ENCODE measurements at regions not wholly inside any gene's neighbourhood (a gene's known extent, or its start where the extent isn't known, plus 50 kb on each side); places are given as distances from the start of the nearest gene placed in this dataset.

- H3K27me3 ChIP-seq (ENCODE audit: control insufficient read depth, insufficient read depth, low read length) = no peaks in the 10 kb centered on the region
- no peaks in the 10 kb centered on the region for H3K4me1 ChIP-seq (ENCODE audit: control insufficient read depth, insufficient read depth, low read length)
- no peak overlapping the region for H3K9ac ChIP-seq (ENCODE audit: low read length)
- no peak overlapping the region for H3K4me3 ChIP-seq (ENCODE audit: low read length)
- H3K36me3 ChIP-seq (ENCODE audit: control insufficient read depth, insufficient read depth, low read length) = no peaks in the 10 kb centered on the region
- no peak overlapping the region for H3K27ac ChIP-seq (ENCODE audit: low read depth, low read length)
These were observed 449.8 kb upstream of the NWD2 start for GRCh38 chr4:36794716-36795115.

GRCh38 chr4:36812149-36812548 lies 432.4 kb upstream of the NWD2 start:
- Histone ChIP-seq H3K27me3 (ENCODE audit: control insufficient read depth, insufficient read depth, low read length) (no peaks in the 10 kb centered on the region), H3K4me1 (ENCODE audit: control insufficient read depth, insufficient read depth, low read length) (no peaks in the 10 kb centered on the region), H3K27ac (ENCODE audit: low read depth, low read length) (no peak overlapping the region), H3K9ac (ENCODE audit: low read length) (no peak overlapping the region), H3K36me3 (ENCODE audit: control insufficient read depth, insufficient read depth, low read length) (no peaks in the 10 kb centered on the region), H3K4me3 (ENCODE audit: low read length) (no peak overlapping the region)

DNA sequence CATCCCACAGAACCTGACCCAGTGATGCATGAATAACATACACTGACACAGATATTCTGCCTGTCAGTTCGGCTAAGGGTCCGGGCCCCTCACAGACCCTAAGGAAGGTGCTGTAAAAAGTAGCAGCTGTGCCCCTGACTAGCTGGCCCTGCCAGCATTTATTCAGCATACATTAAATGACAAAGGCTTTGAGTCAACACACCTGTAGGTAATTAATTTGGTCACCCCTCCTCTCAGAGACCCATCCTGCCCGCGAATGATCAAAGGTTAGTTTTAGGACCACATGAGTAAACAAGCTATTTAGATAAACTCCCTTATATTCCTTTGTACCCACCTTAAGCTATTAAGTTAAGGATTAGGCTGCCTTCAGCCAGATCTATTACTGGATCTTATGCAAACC lies 429.0 kb upstream of the NWD2 start:
- no peaks in the 10 kb centered on the region for H3K36me3 ChIP-seq (ENCODE audit: control insufficient read depth, insufficient read depth, low read length)
- no peak overlapping the region for H3K9ac ChIP-seq (ENCODE audit: low read length)
- no peaks in the 10 kb centered on the region for H3K4me1 ChIP-seq (ENCODE audit: control insufficient read depth, insufficient read depth, low read length)
- no peak overlapping the region for H3K4me3 ChIP-seq (ENCODE audit: low read length)
- no peak overlapping the region for H3K27ac ChIP-seq (ENCODE audit: low read depth, low read length)
- H3K27me3 ChIP-seq (ENCODE audit: control insufficient read depth, insufficient read depth, low read length) = no peaks in the 10 kb centered on the region

GRCh38 chr4:36823199-36823967 lies 421.2 kb upstream of the NWD2 start:
- H3K36me3 ChIP-seq (ENCODE audit: control insufficient read depth, insufficient read depth, low read length) = no peaks in the 10 kb centered on the region
- no peak overlapping the region for H3K27ac ChIP-seq (ENCODE audit: low read depth, low read length)
- H3K4me1 ChIP-seq (ENCODE audit: control insufficient read depth, insufficient read depth, low read length) = no peaks in the 10 kb centered on the region
- no peak overlapping the region for H3K9ac ChIP-seq (ENCODE audit: low read length)
- H3K27me3 ChIP-seq (ENCODE audit: control insufficient read depth, insufficient read depth, low read length) = no peaks in the 10 kb centered on the region
- no peak overlapping the region for H3K4me3 ChIP-seq (ENCODE audit: low read length)

DNA sequence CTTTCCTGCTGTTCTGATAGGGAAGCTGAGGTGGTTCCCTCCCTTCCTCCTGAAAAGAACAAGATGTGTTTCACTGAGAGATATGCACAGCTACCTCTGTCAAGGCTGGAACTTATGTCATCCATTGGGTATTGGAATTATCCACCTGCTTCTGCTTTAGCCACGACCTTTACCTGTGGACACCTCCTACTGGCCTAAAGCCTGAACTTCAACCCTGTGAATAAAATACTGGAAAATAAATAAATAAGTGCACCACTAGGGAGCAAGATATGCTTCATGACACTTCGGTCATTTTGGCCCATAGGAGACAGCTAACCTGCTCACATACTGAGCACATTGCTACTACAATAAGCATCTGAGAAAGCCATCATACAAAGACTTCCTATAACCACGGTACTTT lies 419.9 kb upstream of the NWD2 start:
- no peak overlapping the region for H3K4me3 ChIP-seq (ENCODE audit: low read length)
- H3K27ac ChIP-seq (ENCODE audit: low read depth, low read length) = no peak overlapping the region
- H3K9ac ChIP-seq (ENCODE audit: low read length) = no peak overlapping the region
- no peaks in the 10 kb centered on the region for H3K36me3 ChIP-seq (ENCODE audit: control insufficient read depth, insufficient read depth, low read length)
- H3K27me3 ChIP-seq (ENCODE audit: control insufficient read depth, insufficient read depth, low read length) = no peaks in the 10 kb centered on the region
- H3K4me1 ChIP-seq (ENCODE audit: control insufficient read depth, insufficient read depth, low read length) = no peaks in the 10 kb centered on the region

DNA sequence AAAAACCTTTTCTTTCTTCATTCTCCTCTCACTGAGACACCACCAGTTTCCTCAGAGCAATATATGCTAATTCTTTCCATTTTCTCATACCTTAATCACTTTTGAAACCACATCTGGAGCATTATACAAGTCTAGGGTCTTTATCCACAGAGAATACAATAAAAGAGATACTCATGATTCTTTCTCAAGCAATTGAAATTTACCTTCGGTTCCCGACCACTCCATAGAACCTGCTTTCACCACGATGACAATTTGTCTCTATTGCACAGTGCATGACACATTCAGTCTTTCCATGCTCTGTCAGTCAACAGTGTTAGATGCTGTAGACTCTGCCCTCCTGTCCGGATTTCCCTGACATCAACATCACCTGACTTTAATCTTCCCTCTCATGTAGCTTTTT lies 409.3 kb upstream of the NWD2 start:
- Histone ChIP-seq H3K4me1 (ENCODE audit: control insufficient read depth, insufficient read depth, low read length) (no peaks in the 10 kb centered on the region), H3K27me3 (ENCODE audit: control insufficient read depth, insufficient read depth, low read length) (no peaks in the 10 kb centered on the region), H3K36me3 (ENCODE audit: control insufficient read depth, insufficient read depth, low read length) (no peaks in the 10 kb centered on the region), H3K9ac (ENCODE audit: low read length) (no peak overlapping the region), H3K4me3 (ENCODE audit: low read length) (no peak overlapping the region), H3K27ac (ENCODE audit: low read depth, low read length) (no peak overlapping the region)

DNA sequence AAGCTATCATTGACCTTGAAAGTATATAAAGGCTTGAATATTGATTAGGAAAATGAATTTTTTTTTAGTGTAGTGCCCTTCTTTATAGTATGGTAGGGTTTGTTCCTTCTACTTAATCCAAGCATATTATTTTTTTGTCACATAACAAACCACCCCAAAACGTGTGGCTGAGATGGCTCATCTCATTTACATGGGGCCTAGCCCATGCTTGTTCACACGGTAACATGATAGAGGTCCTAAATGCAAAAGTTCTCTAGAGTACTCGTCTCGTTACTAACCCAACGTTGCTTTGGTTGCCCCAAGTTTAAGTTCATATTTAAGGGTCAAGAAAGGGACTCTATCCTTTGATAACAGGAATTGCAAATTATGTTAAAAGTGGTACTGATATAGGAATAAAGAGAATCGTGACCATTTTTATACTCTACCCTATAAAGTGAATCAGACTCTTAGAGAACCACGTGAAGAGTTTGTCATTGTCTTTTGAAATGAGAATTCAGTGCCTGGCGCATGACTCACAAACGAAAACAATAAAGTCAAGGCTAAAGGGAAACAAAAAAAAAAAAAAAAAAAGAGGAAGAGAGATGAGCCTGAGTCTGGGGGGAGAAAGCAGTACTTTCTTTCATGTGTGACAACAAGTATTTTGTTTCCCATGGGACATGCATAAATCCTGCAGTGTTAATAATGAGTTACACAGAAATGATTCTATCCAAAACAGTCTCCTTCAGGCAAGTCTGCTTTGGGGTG lies 402.8 kb upstream of the NWD2 start:
- no peaks in the 10 kb centered on the region for H3K36me3 ChIP-seq (ENCODE audit: control insufficient read depth, insufficient read depth, low read length)
- H3K27ac ChIP-seq (ENCODE audit: low read depth, low read length) = no peak overlapping the region
- H3K9ac ChIP-seq (ENCODE audit: low read length) = no peak overlapping the region
- no peaks in the 10 kb centered on the region for H3K27me3 ChIP-seq (ENCODE audit: control insufficient read depth, insufficient read depth, low read length)
- H3K4me3 ChIP-seq (ENCODE audit: low read length) = no peak overlapping the region
- no peaks in the 10 kb centered on the region for H3K4me1 ChIP-seq (ENCODE audit: control insufficient read depth, insufficient read depth, low read length)

DNA sequence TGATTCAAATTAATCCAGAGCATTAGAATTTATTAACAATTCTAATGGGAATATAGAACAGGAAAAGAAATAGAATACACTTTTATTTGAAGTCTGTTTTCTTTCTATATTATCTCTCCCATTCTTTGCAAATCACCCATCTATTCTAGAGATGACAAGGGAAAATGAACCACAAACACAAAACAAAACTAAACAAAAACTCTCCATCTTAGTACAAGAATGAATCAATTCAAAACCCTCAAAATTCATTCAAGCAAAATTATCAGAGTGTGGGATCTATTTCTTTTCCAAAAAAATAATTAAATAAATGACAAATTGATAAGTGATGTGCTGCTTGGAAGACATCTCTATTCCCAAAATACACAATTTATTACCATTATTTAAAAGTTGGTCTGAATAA lies 400.1 kb upstream of the NWD2 start:
- no peak overlapping the region for H3K9ac ChIP-seq (ENCODE audit: low read length)
- no peaks in the 10 kb centered on the region for H3K4me1 ChIP-seq (ENCODE audit: control insufficient read depth, insufficient read depth, low read length)
- H3K27ac ChIP-seq (ENCODE audit: low read depth, low read length) = no peak overlapping the region

GRCh38 chr4:36852856-36853255 lies 391.7 kb upstream of the NWD2 start:
- H3K4me3 ChIP-seq (ENCODE audit: low read length) = no peak overlapping the region
- H3K27me3 ChIP-seq (ENCODE audit: control insufficient read depth, insufficient read depth, low read length) = no peaks in the 10 kb centered on the region
- no peak overlapping the region for H3K27ac ChIP-seq (ENCODE audit: low read depth, low read length)
- H3K9ac ChIP-seq (ENCODE audit: low read length) = no peak overlapping the region
- no peaks in the 10 kb centered on the region for H3K36me3 ChIP-seq (ENCODE audit: control insufficient read depth, insufficient read depth, low read length)
- no peaks in the 10 kb centered on the region for H3K4me1 ChIP-seq (ENCODE audit: control insufficient read depth, insufficient read depth, low read length)

More for the DNA sequence above, 400.1 kb upstream of the NWD2 start:
- Histone ChIP-seq H3K4me3 (ENCODE audit: low read length) (no peak overlapping the region), H3K36me3 (ENCODE audit: control insufficient read depth, insufficient read depth, low read length) (no peaks in the 10 kb centered on the region), H3K27me3 (ENCODE audit: control insufficient read depth, insufficient read depth, low read length) (no peaks in the 10 kb centered on the region)

DNA sequence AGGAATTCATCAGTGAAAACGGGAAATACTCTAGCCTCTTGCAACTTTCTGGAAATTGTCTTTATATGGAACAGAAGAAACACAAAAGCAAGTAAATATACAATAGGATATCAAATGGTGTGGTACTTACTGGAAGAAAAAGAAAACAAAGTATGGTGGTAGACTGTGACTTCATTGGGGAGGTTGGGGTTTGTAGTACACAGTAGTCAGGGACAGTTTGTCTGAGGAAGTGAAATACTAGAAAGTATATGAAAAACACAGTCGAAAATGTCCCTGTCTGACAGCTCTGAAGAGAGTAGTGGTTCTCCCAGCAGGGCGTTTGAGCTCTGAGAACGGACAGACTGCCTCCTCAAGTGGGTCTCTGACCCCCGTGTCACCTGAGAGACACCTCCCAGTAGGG lies 390.0 kb upstream of the NWD2 start:
- Histone ChIP-seq H3K9ac (ENCODE audit: low read length) (no peak overlapping the region), H3K4me3 (ENCODE audit: low read length) (no peak overlapping the region), H3K27me3 (ENCODE audit: control insufficient read depth, insufficient read depth, low read length) (no peaks in the 10 kb centered on the region), H3K4me1 (ENCODE audit: control insufficient read depth, insufficient read depth, low read length) (no peaks in the 10 kb centered on the region), H3K27ac (ENCODE audit: low read depth, low read length) (no peak overlapping the region), H3K36me3 (ENCODE audit: control insufficient read depth, insufficient read depth, low read length) (no peaks in the 10 kb centered on the region)

- Histone ChIP-seq H3K4me3 (ENCODE audit: low read length) (no peak overlapping the region), H3K9ac (ENCODE audit: low read length) (no peak overlapping the region), H3K27ac (ENCODE audit: low read depth, low read length) (no peak overlapping the region), H3K36me3 (ENCODE audit: control insufficient read depth, insufficient read depth, low read length) (no peaks in the 10 kb centered on the region), H3K4me1 (ENCODE audit: control insufficient read depth, insufficient read depth, low read length) (no peaks in the 10 kb centered on the region), H3K27me3 (ENCODE audit: control insufficient read depth, insufficient read depth, low read length) (no peaks in the 10 kb centered on the region)
These were observed 380.9 kb upstream of the NWD2 start for GRCh38 chr4:36863601-36864000.

- Histone ChIP-seq H3K36me3 (ENCODE audit: control insufficient read depth, insufficient read depth, low read length) (no peaks in the 10 kb centered on the region), H3K27ac (ENCODE audit: low read depth, low read length) (no peak overlapping the region), H3K4me1 (ENCODE audit: control insufficient read depth, insufficient read depth, low read length) (no peaks in the 10 kb centered on the region), H3K27me3 (ENCODE audit: control insufficient read depth, insufficient read depth, low read length) (no peaks in the 10 kb centered on the region), H3K4me3 (ENCODE audit: low read length) (no peak overlapping the region), H3K9ac (ENCODE audit: low read length) (no peak overlapping the region)
These were observed 374.4 kb upstream of the NWD2 start for GRCh38 chr4:36870121-36870520.

DNA sequence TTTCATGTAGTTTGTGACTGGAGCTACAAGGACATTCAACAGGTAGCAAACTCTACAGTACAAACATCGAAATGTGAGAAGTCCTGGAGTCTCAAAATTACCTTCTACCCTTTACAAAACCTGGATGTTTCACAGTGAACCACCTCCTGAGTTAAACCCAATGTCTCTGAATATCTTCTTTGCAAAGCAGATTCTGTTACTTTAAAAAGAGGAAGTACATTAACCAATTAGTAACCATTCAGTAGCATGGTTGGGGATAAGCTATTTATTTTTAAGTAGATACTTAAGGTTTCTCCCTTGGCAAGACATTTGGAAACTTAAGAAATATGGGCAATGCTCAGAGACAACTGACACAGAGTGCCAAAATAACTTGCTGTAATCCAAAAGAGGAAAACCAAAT lies 371.9 kb upstream of the NWD2 start:
- Histone ChIP-seq H3K36me3 (ENCODE audit: control insufficient read depth, insufficient read depth, low read length) (no peaks in the 10 kb centered on the region), H3K4me1 (ENCODE audit: control insufficient read depth, insufficient read depth, low read length) (no peaks in the 10 kb centered on the region), H3K27ac (ENCODE audit: low read depth, low read length) (no peak overlapping the region)

More for the DNA sequence above, 371.9 kb upstream of the NWD2 start:
- no peaks in the 10 kb centered on the region for H3K27me3 ChIP-seq (ENCODE audit: control insufficient read depth, insufficient read depth, low read length)
- no peak overlapping the region for H3K9ac ChIP-seq (ENCODE audit: low read length)
- no peak overlapping the region for H3K4me3 ChIP-seq (ENCODE audit: low read length)

Measured in rectal smooth muscle tissue (tissue), 1 donor.